ENCODE measurements at regions not wholly inside any gene's neighbourhood (a gene's known extent, or its start where the extent isn't known, plus 50 kb on each side); places are given as distances from the start of the nearest gene placed in this dataset.
A peak's percentile ranks its signal among the peaks of the same experiment; 100 is the strongest.
"Not testable (repeated sequence)": the region's sequence is repeated elsewhere in the genome, so short reads cannot be mapped to it uniquely, and the experiment has no call there.

GRCh38 chr13:72638059-72638815, 89.2 kb downstream of the MZT1 start:
- H3K27me3 ChIP-seq (replicated peaks; ENCODE audit: control insufficient read depth, insufficient read depth, low read length), result no peaks in the 10 kb centered on the region
- no peaks in the 10 kb centered on the region for H3K36me3 ChIP-seq (ENCODE audit: control insufficient read depth, insufficient read depth, low read length, severe bottlenecking)
- no peak overlapping the region for H3K9ac ChIP-seq (ENCODE audit: low read length)
- no peaks in the 10 kb centered on the region for H3K9me3 ChIP-seq (ENCODE audit: control insufficient read depth, low read length)
- no peak overlapping the region for H3K4me3 ChIP-seq (ENCODE audit: low read length)
- DNase-seq (ENCODE audit: low read depth), result no peak
- H3K4me1 ChIP-seq (ENCODE audit: control insufficient read depth, insufficient read depth, low read length), result peaks cover 3% of the 10 kb centered on the region

- no peaks in the 10 kb centered on the region for H3K4me1 ChIP-seq (ENCODE audit: control insufficient read depth, insufficient read depth, low read length)
- no peak for DNase-seq (ENCODE audit: low read depth)
- no peak overlapping the region for H3K4me3 ChIP-seq (ENCODE audit: low read length)
- H3K9ac ChIP-seq (ENCODE audit: low read length), result no peak overlapping the region
- no peaks in the 10 kb centered on the region for H3K27me3 ChIP-seq (replicated peaks; ENCODE audit: control insufficient read depth, insufficient read depth, low read length)
- H3K36me3 ChIP-seq (ENCODE audit: control insufficient read depth, insufficient read depth, low read length, severe bottlenecking), result no peaks in the 10 kb centered on the region
- H3K9me3 ChIP-seq (ENCODE audit: control insufficient read depth, low read length), result no peaks in the 10 kb centered on the region
Observed at GRCh38 chr13:72637561-72637960, 89.9 kb downstream of the MZT1 start.

GRCh38 chr13:72634859-72635258, 92.6 kb downstream of the MZT1 start:
- H3K9ac ChIP-seq (ENCODE audit: low read length), result no peak overlapping the region
- no peaks in the 10 kb centered on the region for H3K36me3 ChIP-seq (ENCODE audit: control insufficient read depth, insufficient read depth, low read length, severe bottlenecking)
- DNase-seq (ENCODE audit: low read depth), result no peak

GRCh38 chr13:72622546-72622945, 104.9 kb downstream of the MZT1 start:
- H3K9ac ChIP-seq (ENCODE audit: low read length), result no peak overlapping the region
- DNase-seq (ENCODE audit: low read depth), result no peak
- no peak overlapping the region for H3K4me3 ChIP-seq (ENCODE audit: low read length)

More at GRCh38 chr13:72634859-72635258, 92.6 kb downstream of the MZT1 start:
- H3K27me3 ChIP-seq (replicated peaks; ENCODE audit: control insufficient read depth, insufficient read depth, low read length), result no peaks in the 10 kb centered on the region
- no peaks in the 10 kb centered on the region for H3K9me3 ChIP-seq (ENCODE audit: control insufficient read depth, low read length)
- H3K4me1 ChIP-seq (ENCODE audit: control insufficient read depth, insufficient read depth, low read length), result no peaks in the 10 kb centered on the region
- no peak overlapping the region for H3K4me3 ChIP-seq (ENCODE audit: low read length)

GRCh38 chr13:72620874-72621273, 106.6 kb downstream of the MZT1 start:
- Histone ChIP-seq H3K27me3 (replicated peaks; ENCODE audit: control insufficient read depth, insufficient read depth, low read length) (no peaks in the 10 kb centered on the region), H3K9ac (ENCODE audit: low read length) (no peak overlapping the region), H3K9me3 (ENCODE audit: control insufficient read depth, low read length) (no peaks in the 10 kb centered on the region), H3K4me1 (ENCODE audit: control insufficient read depth, insufficient read depth, low read length) (no peaks in the 10 kb centered on the region), H3K36me3 (ENCODE audit: control insufficient read depth, insufficient read depth, low read length, severe bottlenecking) (no peaks in the 10 kb centered on the region), H3K4me3 (ENCODE audit: low read length) (no peak overlapping the region)
- no peak for DNase-seq (ENCODE audit: low read depth)

More at GRCh38 chr13:72622546-72622945, 104.9 kb downstream of the MZT1 start:
- Histone ChIP-seq H3K27me3 (replicated peaks; ENCODE audit: control insufficient read depth, insufficient read depth, low read length) (no peaks in the 10 kb centered on the region), H3K4me1 (ENCODE audit: control insufficient read depth, insufficient read depth, low read length) (no peaks in the 10 kb centered on the region), H3K36me3 (ENCODE audit: control insufficient read depth, insufficient read depth, low read length, severe bottlenecking) (no peaks in the 10 kb centered on the region), H3K9me3 (ENCODE audit: control insufficient read depth, low read length) (no peaks in the 10 kb centered on the region)

GRCh38 chr13:72617951-72618350, 109.5 kb downstream of the MZT1 start:
- Histone ChIP-seq H3K4me1 (ENCODE audit: control insufficient read depth, insufficient read depth, low read length) (no peaks in the 10 kb centered on the region), H3K4me3 (ENCODE audit: low read length) (no peak overlapping the region), H3K27me3 (replicated peaks; ENCODE audit: control insufficient read depth, insufficient read depth, low read length) (no peaks in the 10 kb centered on the region), H3K36me3 (ENCODE audit: control insufficient read depth, insufficient read depth, low read length, severe bottlenecking) (no peaks in the 10 kb centered on the region), H3K9ac (ENCODE audit: low read length) (no peak overlapping the region), H3K9me3 (ENCODE audit: control insufficient read depth, low read length) (no peaks in the 10 kb centered on the region)
- DNase-seq (ENCODE audit: low read depth), result no peak

GRCh38 chr13:72617186-72617585, 110.2 kb downstream of the MZT1 start:
- Histone ChIP-seq H3K27me3 (replicated peaks; ENCODE audit: control insufficient read depth, insufficient read depth, low read length) (no peaks in the 10 kb centered on the region), H3K4me1 (ENCODE audit: control insufficient read depth, insufficient read depth, low read length) (no peaks in the 10 kb centered on the region), H3K9me3 (ENCODE audit: control insufficient read depth, low read length) (no peaks in the 10 kb centered on the region), H3K9ac (ENCODE audit: low read length) (no peak overlapping the region), H3K36me3 (ENCODE audit: control insufficient read depth, insufficient read depth, low read length, severe bottlenecking) (no peaks in the 10 kb centered on the region), H3K4me3 (ENCODE audit: low read length) (no peak overlapping the region)
- DNase-seq (ENCODE audit: low read depth), result no peak

GRCh38 chr13:72610251-72610891, 117.1 kb downstream of the MZT1 start:
- DNase-seq (ENCODE audit: low read depth); H3K27me3 ChIP-seq (replicated peaks; ENCODE audit: control insufficient read depth, insufficient read depth, low read length): not testable (repeated sequence)

GRCh38 chr13:72599178-72599743, 128.2 kb downstream of the MZT1 start:
- Histone ChIP-seq H3K36me3 (ENCODE audit: control insufficient read depth, insufficient read depth, low read length, severe bottlenecking) (no peaks in the 10 kb centered on the region), H3K9me3 (ENCODE audit: control insufficient read depth, low read length) (no peaks in the 10 kb centered on the region), H3K4me1 (ENCODE audit: control insufficient read depth, insufficient read depth, low read length) (no peaks in the 10 kb centered on the region), H3K4me3 (ENCODE audit: low read length) (no peak overlapping the region), H3K27me3 (replicated peaks; ENCODE audit: control insufficient read depth, insufficient read depth, low read length) (no peaks in the 10 kb centered on the region), H3K9ac (ENCODE audit: low read length) (no peak overlapping the region)
- no peak for DNase-seq (ENCODE audit: low read depth)

More at GRCh38 chr13:72610251-72610891, 117.1 kb downstream of the MZT1 start:
- H3K36me3 ChIP-seq (ENCODE audit: control insufficient read depth, insufficient read depth, low read length, severe bottlenecking); H3K9ac ChIP-seq (ENCODE audit: low read length); H3K4me1 ChIP-seq (ENCODE audit: control insufficient read depth, insufficient read depth, low read length); H3K9me3 ChIP-seq (ENCODE audit: control insufficient read depth, low read length); H3K4me3 ChIP-seq (ENCODE audit: low read length): not testable (repeated sequence)

GRCh38 chr13:72590091-72590740, 137.2 kb downstream of the MZT1 start:
- no peaks in the 10 kb centered on the region for H3K27me3 ChIP-seq (replicated peaks; ENCODE audit: control insufficient read depth, insufficient read depth, low read length)
- H3K4me3 ChIP-seq (ENCODE audit: low read length), result no peak overlapping the region
- no peaks in the 10 kb centered on the region for H3K36me3 ChIP-seq (ENCODE audit: control insufficient read depth, insufficient read depth, low read length, severe bottlenecking)
- no peaks in the 10 kb centered on the region for H3K9me3 ChIP-seq (ENCODE audit: control insufficient read depth, low read length)
- no peak for DNase-seq (ENCODE audit: low read depth)
- H3K9ac ChIP-seq (ENCODE audit: low read length), result no peak overlapping the region
- no peaks in the 10 kb centered on the region for H3K4me1 ChIP-seq (ENCODE audit: control insufficient read depth, insufficient read depth, low read length)

GRCh38 chr13:72586518-72586917, 140.9 kb downstream of the MZT1 start:
- no peak overlapping the region for H3K4me3 ChIP-seq (ENCODE audit: low read length)
- H3K4me1 ChIP-seq (ENCODE audit: control insufficient read depth, insufficient read depth, low read length), result no peaks in the 10 kb centered on the region
- H3K36me3 ChIP-seq (ENCODE audit: control insufficient read depth, insufficient read depth, low read length, severe bottlenecking), result no peaks in the 10 kb centered on the region
- H3K27me3 ChIP-seq (replicated peaks; ENCODE audit: control insufficient read depth, insufficient read depth, low read length), result no peaks in the 10 kb centered on the region
- H3K9me3 ChIP-seq (ENCODE audit: control insufficient read depth, low read length), result peaks cover 4% of the 10 kb centered on the region
- no peak overlapping the region for H3K9ac ChIP-seq (ENCODE audit: low read length)
- peak; percentile 31 for DNase-seq (ENCODE audit: low read depth)

Data from adipocyte (in vitro differentiated cells).